GM21619 (cell line): ENCODE measurements at regions not wholly inside any gene's neighbourhood (a gene's known extent, or its start where the extent isn't known, plus 50 kb on each side); places are given as distances from the start of the nearest gene placed in this dataset.
"Not testable (repeated sequence)": the region's sequence is repeated elsewhere in the genome, so short reads cannot be mapped to it uniquely, and the experiment has no call there.

Experiments used
- ATAC-seq: cut with Tn5 transposase; IDR thresholded peaks from one replicate; pipeline ENCODE4 v1.9.1; 2021; ENCODE audit not compliant: unreplicated experiment

DNA sequence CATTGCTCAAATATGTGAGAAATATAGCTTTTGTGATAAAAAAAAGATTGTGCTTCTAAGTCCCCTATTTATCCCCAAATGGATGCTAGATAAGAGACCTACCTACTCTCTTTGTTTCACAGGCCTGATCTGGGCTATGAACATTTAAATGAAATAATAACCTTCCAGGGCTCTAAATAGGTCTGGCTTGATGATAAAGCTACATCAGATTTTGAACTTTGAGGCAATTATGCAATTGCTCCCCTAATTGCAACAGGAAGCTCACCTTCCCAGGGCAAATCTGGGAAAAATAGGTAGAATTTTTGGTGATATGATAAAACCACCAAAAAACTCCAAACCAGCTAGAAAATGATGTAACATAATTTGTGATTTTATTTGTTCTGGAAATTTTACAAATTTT lies 624.5 kb downstream of the PKHD1 start:
- ATAC-seq, result no peak

DNA sequence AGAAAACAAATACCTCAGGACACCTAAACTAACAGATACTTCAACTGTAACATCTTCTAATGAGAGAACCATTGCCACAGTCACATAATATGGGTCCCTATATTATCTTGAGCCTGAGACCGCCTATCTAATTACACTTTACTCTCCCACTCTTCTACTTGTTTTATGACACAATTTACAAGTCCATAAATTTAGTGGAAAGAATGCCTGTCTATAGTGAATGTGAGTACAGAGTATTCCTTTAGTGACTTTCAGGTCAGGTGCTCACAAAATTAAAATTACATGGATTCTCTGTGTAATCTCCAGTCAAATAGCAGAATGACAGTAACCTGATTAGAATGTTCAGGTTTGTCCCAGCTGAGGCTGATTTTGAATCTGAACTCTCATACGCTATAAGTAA lies 624.1 kb downstream of the PKHD1 start:
- no peak for ATAC-seq

DNA sequence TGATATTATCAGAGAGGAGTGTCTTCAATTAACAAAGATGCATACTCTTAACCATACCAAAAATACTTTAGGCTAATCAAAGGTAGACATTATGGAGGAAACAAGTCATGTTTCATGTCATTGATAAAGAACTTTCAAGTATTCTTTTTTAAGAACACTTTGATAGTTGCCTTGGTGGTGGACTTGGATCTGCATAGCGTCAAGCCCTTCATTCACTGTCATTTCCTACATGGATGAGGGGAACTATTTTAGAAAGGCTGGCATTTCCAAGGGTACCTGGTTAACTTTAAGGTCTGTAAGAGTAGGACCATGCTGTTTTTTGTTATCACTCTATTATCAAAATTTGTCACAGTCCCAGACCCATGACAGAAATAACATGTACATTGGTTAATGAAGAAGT lies 622.5 kb downstream of the PKHD1 start:
- no peak for ATAC-seq

DNA sequence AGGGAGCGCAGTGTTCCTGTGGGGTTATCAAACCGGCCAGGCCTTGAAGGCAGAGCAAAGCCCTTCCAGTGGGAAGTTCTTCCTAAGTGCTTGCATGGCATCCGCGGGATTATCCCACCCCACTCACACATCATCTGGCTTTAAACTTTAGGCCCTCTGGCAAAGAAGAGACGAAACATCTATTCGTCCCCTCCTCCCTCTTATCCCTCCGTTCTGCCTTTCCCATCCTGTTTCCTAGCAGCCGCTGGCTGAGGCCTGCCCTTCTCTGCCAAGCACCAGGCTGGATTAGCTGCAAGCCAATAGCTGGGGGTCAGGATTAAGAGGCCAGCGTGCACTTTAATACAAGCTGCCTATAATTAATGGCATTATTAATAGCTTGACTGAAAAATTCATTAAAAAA lies 621.0 kb downstream of the PKHD1 start:
- ATAC-seq, result no peak

DNA sequence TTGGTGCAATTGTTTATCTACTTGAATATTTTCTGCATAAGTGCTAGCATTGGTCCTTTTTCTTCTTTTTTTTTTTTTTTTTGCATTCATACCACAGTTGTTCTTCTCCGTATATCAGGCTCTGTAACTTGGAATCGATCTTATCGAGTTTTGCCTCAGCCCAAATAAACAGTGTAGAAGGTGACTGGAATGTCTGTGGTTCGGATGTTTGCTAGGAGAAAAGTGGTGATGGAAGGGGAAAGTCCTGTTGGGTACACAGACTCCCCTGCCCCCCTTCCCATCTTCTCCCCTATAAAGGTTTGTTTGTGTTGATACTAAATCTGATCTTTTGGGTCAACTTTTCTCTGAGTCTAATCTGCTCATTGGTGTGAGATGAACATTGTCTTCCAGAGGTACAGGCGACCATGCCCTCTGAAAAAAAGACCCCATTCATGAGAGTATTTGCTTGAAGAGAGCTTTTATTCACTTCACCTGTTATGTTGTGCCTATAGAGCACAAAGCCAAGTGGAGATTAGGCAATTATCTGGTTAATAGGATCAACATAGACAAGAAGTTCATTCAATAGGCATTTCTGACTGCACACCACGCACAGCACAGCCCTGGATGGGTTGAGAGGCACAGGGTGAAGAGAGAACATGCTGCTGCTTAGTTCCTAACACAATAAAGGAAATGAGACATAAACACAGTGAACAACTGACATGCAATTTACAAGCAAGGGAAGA lies 620.0 kb downstream of the PKHD1 start:
- no peak for ATAC-seq

DNA sequence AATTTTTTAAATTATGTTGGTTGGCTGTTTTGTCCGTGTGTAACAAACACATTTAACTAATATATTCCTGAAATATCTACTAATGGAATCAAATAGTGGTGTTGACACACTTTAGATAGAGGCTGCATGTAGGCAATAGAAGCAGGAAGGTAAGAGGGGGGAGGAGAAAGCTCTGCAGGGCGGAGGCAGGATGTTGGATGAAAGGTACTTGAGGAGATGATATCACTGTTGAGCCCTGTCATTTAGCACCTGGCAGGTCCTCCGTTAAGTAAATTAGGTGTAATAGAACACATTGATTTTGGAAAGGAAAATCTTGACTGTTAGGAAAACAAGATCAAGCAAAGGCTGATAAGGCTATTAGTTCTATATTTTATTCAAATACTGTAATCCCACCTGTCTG lies 618.7 kb downstream of the PKHD1 start:
- ATAC-seq, result no peak

DNA sequence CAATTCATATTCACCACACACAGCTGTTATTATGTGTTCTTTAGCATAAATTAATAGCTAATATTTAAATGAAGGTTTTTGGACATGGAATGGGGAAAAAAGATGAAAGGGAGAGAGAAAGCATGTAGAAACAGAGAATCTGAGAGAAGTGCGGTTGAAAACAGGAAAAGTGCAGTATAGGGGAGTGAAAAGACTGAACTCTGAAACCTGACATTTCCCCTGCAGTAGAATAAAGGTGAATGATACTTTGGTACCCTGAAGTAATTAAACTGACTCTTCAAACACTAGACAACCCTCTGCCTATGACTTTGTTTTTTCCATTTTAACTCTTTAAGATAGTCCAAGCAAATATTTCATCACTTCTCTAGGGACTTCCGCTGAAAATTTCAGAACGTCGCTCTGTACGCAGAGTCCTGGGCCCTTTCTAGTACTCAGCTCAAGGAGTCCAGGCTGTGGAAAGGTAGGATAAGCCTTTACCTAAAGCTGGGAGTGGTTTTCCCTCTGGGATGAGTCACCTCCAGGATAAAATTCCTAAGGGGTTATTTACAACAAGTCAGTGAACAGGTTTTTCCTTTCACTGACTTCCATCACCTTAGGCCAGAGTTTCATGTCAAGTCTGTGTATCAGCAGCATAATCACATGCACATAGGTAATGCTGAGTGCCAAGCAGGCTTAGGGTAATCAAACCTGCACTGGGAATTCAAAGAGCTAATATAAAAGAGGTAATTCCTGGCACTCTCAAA lies 614.5 kb downstream of the PKHD1 start:
- ATAC-seq, result no peak

DNA sequence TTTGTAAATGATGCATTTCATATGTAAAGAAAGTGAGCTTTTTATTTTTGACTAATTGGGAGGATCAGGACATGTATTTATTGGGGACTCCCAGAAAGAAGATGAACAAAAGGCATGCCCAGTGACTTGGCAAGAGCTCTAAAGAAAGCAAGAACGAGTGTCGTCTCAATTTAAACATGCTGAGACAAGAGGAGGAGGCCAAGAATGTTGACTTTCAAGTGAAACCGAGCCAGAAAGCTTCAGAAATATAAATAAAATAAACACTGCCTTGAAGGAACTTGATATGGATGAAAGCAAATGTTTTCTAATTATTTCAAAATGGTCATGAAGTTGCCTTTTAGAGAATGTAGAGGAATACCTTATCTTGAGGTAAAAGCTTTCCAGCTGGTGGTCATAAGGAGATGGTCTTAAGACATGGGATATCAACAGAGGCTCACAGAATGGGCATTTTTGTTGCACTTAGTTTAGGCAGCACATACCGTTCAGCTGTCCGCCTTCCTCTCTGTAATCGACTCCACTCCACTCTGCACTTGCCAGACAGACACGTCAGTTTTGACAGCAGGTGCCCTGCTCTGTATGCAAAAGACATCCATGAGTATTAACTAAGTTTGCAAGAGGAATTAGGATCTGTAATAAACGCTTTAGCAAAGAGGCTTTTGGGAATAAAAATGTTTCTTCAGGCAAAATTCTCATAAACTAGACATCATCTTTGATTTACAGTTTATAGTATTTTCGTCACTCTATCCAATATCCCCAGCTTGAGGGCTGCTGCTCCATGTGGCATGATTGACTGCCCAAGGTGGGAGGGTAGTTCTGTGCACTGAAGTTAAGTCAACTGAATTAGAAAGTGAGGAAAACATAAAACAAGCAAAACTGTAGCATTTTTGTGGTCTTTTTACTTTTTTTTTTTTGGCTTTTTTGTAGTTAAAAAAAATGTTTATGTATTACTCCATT lies 613.1 kb downstream of the PKHD1 start:
- ATAC-seq, result no peak

DNA sequence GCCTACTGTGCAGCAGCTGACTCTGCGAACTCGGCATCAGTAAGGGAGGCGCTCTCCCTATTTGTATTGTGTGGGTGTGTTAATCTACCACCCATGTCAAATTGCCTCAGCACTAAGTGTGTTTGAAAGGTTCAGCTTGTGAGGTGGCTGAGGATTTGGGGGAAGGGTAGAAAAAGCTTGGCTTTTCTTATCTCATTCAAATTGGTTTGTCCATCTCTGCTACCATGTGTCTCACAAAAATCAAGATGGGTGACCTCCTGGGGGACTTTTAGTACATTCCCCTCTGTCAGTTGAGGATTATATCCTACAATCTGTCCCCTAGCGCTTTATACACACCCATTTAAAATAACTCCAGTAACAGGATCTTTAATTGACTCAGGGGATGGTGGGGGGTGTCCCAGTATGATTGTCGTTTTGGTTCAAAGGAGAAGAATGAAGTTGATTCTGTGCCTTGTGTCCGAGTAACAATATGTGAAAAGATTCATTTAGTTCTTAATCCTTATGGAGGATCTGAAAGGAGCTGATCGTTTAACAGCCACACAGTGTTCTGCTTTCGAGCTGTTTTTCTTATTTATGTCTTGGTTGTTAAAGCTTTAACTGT lies 609.6 kb downstream of the PKHD1 start:
- no peak for ATAC-seq

DNA sequence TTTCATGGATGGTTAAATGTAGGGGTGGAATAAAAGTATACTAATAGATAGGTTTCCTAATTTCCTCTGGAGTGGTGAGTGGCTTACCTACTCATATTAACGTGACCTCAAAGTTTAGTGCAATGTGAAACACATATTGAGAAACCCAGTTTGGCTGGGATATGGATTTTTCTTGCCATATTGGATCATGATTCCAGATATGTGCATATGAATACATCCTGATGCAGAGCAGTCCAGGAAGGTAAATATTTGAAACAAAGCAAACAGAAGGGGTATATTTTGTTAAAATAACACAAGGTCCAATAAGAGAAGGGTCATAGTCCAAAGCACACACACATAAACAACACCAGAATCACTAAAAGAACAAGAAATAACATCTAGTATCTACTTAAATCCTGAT lies 608.1 kb downstream of the PKHD1 start:
- no peak for ATAC-seq

DNA sequence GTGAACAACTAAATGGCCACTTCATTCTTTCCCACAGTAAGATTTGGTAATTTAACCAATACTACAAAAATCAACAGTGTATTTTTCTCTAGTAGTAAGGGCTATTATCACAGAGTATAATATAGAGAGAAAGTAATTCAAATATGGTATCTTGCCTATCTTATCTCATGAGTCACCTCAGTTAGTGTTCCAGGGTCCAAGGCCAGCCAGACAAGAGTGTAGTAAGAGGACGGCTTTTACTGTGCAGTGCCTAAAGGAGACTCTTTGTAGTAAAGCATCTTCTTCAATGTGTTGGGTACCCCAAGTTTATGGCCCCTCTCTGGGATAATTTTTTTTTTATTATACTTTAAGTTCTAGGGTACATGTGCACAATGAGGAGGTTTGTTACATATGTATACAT lies 607.4 kb downstream of the PKHD1 start:
- no peak for ATAC-seq

DNA sequence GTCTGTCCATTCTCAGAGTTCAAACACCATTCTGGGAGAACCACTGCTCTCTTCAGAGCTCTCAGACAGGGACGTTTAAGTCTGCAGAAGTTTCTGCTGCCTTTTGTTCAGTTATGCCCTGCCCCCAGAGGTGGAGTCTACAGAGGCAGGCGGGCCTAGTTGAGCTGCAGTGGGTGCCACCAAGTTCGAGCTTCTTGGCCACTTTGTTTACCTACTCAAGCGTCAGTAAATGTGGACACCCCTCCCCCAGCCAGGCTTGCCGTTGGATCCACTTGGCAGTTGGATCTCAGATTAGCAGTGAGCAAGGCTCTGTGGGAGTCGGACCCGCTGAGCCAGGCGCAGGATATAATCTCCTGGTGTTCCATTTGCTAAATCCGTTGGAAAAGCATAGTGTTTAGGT lies 601.5 kb downstream of the PKHD1 start:
- not testable (repeated sequence) for ATAC-seq

DNA sequence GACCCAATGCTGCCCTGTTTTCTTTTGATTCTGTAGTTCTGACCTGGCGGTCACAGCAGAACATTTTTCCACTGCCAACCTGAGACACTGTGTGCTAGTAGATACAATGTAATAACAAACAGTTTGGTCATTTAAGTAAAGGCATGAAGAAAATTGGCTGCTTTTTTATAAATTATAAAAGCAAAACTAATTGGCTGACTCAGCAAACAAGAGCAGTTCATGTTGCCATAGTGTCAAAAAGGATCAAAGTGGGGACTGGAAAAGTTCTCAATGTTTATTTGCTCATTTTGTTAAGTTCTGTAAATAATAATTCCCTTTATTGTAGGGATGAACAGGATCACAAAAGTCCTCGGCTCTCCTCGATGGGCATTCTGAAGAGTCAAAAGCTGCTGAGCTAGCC lies 599.5 kb downstream of the PKHD1 start:
- ATAC-seq, result no peak

DNA sequence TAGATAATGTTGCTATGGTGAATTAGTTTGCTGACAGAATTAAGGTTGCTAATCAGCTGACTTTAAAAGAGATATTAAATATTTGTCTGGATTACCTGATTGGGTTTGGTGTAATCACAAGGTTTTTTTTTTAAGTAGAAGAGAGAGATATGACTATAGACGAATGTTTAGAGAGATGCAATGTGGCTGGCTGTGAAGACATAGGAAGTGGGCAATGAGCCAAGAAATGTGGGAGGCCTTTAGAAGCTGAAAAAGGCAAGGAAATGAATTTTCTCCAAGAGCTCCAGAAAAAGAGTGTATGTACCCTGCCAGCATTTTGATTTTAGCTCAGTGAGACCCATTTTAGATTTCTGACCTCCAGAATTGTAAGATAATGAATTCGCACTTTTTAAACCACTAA lies 598.3 kb downstream of the PKHD1 start:
- no peak for ATAC-seq

DNA sequence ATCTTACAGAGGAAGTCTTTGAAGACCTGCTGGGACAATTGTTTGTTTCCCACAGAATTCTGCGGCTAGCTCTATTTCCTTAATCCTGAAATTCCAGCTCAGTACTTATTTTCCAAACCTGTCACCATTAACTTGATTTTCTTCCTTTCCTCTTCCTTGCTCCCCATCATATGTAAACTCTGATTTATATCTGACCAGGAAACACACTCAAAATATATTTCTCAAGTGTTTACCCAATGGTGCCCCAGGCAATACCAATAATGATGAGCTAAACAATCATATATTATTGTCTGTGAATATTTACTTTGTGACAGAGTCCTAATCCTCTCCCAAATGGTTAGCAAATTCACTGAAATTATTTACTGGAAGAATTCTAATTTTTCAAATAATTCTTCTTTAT lies 597.3 kb downstream of the PKHD1 start:
- ATAC-seq, result no peak

DNA sequence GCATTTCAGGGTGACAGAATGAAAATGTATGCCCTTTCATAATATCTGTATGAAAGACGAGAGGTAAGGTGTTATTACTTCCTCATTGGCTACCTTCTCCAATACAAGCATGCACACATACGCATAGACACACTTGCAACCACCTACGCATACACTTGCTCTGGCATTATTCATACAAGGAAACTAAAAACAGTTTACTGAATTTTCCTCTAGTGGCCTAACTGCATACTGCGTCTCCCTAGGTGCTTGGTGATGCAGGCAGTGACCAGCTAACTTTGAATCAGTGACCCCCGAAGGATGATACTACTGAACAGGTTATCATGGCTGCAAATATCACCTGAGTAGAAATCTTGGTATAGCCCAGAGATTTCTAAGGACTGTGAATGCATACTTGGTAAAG lies 593.1 kb downstream of the PKHD1 start:
- ATAC-seq, result no peak

DNA sequence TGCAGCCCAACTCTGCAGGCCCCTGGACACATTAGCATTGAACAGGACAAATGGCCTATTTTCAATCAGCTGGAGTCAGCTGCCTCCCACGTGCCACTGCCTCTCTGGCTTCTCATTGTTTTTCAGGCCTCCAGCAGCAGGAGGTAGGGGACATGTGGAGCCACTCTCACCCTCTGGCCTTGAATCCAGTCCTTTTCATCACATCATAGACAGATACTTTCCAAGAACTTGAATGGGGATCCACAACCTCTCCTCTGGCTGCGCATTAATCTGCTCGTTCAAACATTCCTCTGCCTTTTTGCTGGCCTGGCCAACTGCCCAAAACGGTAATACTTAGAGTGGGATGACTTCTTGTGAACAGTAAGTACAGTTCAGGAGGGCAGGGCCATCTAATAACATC lies 592.3 kb downstream of the PKHD1 start:
- no peak for ATAC-seq

DNA sequence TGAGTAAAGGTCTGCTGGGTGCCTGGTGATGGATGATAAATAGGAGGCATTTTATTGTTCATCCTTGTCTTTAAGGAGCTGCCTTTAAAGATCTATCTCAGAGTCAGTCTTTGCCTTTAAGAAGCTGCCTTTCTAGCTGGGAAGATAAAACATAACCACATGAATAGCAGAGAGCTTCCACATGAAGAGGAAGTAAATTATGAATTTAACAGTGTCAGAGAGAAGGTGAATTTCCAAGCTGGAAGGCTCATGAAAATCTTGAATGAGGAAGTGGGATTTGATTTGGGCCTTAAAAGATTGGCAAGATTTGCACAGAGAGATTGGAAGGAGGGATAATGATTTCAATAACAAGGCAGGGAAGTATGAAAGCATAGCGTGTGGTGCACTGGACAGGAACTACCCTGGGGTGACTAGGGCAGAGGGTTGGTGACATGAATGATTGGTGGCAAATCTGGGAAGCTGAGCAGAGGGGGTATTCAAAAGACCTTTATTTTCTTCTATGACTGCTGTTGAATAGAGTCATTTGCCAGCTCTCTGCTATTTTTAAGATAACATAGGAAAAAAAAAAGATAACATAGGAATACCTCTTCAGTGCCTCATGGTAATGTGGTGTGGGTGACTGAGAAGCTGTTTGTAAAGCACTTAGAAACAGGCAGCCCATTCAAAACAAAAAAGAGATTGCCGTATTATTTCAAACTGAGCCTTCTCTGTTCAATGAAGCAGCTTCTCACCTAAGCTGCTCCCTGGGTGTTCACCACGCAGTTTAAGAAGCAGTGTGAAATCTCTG lies 591.6 kb downstream of the PKHD1 start:
- ATAC-seq, result no peak

DNA sequence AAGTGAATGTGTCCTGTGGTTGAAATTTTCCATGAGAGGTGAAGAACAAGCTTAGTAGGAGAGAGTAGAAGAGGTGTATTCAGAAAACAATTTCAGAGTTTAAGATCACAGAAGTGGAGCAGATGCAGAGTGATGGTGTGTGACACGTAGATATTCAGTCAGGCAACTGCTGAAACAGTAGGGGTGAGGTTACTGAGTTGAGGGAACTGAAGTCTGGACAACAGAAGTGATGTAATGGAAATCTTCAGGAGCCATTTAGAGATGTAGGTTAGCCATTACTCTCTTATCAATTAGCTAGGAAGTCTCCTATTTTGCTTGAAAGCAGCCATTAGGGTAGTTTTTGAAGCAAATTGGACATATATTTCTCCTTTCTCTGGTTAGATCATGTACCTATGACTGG lies 584.4 kb downstream of the PKHD1 start:
- no peak for ATAC-seq

DNA sequence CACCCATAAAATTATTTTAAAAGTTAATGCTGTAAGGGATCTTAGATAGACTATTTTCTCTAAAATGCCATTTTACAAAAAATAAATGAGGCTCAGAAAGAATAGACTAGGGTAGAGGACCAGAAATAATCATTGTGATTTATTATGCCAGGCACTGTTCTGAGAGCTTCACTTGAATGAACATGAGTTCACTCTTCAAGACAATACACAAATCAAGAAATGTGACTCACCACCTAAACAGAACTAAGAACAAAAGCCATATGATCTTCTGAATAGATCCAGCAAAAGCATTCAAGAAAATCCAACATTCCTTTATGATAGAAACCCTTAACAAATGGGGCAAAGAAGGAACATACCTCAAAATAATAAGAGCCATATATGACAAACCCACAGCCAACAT lies 582.0 kb downstream of the PKHD1 start:
- no peak for ATAC-seq

DNA sequence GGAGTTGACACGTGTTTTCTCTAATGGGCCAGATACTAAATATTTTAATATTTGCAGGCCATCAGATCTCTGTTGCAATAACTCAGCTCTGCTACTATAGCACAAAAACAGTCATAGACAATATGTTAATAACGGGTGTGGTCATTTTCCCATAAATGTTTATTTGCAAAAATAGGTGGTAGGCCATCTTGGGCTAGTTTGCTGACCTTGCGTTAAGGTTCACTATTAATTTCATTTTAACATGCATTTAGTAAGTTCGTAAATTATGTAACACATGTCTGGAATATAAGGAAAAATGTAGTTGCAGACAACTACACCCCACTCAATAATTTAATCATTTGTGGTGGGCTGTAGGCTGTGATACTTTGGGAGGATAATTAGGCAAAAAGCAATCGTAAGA lies 577.8 kb downstream of the PKHD1 start:
- no peak for ATAC-seq
